ENCODE measurements at regions not wholly inside any gene's neighbourhood (a gene's known extent, or its start where the extent isn't known, plus 50 kb on each side); places are given as distances from the start of the nearest gene placed in this dataset.

DNA sequence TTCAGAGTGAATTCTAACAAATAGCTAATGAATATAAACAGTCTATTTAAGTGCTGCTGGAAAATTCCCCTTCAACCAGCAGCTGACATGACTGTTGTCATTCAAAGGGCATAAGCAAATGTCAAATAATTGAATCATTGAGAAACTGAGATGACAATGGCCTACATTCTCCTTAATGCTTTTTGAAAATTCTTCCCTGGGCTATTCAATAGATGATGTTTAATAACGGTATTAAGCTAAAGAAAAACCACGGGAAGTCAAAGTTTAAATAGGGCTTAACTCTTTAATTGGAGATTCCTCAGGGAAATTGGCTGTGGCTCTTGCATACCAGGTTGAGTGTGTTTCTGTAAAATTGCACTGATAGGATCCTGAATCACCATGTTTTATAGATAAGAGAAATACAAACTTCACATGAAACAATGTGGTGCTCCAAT is 77.0 kb downstream of the ARL4A start:
- no peak overlapping the region for H3K4me3 ChIP-seq (ENCODE audit: low read depth, poor library complexity, severe bottlenecking)
- no peak for TF ChIP-seq POLR2A (IDR thresholded peaks at IDR 0.05)
- TF ChIP-seq, protein P1, sequence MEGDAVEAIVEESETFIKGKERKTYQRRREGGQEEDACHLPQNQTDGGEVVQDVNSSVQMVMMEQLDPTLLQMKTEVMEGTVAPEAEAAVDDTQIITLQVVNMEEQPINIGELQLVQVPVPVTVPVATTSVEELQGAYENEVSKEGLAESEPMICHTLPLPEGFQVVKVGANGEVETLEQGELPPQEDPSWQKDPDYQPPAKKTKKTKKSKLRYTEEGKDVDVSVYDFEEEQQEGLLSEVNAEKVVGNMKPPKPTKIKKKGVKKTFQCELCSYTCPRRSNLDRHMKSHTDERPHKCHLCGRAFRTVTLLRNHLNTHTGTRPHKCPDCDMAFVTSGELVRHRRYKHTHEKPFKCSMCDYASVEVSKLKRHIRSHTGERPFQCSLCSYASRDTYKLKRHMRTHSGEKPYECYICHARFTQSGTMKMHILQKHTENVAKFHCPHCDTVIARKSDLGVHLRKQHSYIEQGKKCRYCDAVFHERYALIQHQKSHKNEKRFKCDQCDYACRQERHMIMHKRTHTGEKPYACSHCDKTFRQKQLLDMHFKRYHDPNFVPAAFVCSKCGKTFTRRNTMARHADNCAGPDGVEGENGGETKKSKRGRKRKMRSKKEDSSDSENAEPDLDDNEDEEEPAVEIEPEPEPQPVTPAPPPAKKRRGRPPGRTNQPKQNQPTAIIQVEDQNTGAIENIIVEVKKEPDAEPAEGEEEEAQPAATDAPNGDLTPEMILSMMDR (IDR thresholded peaks at IDR 0.05): no peak
- DNase-seq (ENCODE audit: low spot score in 2 of 2): no peak
- intact Hi-C loops (cut with DNase I; ENCODE audit: low total_unique reads): no loop called here
- WGBS, 2 donors: 56 to 69% methylated on average over 2 of the region's 2 CpGs

DNA sequence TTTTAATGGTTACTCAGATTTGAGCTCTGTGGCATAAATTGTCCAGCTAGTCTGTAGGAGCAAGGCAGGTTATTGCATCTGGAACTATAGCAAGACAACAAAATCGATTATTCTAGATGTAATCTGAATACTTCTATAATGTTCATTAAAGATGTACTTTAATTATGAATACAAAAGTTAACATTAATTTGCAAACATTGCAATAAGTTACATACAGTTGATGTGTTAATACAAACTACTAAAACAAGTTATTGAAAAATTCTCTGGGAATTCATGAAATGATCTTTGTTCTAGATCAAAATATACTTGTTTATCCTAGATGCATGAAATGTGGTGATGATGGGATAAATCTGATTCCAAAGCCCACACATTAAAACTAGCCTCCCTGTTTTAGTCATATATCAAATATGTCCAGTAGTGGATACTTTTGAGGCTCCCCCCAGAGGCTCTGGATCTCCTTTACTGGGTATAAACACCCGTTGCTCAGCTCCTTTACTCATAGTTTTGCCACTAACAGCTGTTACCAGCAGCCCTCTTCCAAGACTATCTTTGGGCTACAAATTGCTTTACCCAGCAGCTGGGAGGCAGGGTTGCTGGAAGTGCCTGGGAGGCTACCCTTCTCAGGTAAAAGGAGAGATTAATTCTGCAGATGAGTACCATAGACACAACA is 78.1 kb downstream of the ARL4A start:
- DNase-seq (ENCODE audit: low spot score in 2 of 2): no peak
- TF ChIP-seq, protein P1 (IDR thresholded peaks at IDR 0.05): no peak
- TF ChIP-seq POLR2A (IDR thresholded peaks at IDR 0.05): no peak
- intact Hi-C loops (cut with DNase I; ENCODE audit: low total_unique reads): no loop called here
- H3K4me3 ChIP-seq (ENCODE audit: low read depth, poor library complexity, severe bottlenecking): no peak overlapping the region
- 70 to 77% methylated on average over 2 of the region's 2 CpGs for WGBS, 2 donors

DNA sequence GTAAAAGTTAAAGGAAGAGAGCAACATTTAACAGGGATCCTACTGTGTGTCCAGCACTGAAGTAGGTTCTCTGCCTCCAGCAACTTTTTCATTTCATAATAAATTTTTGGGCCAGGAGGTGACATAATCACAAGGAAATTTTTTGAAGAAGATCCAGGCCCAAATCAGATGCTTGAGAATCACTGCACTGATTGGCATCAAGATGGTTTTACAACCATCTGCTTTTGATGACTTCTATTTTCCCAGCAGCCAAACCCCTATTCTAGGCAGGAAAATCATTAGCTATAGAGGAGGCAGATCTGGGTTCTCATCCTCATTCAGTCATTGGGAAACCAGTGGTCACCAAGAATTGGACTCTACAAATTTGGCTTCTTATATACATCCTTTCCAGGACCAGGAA is 79.0 kb downstream of the ARL4A start:
- TF ChIP-seq, protein P1 (IDR thresholded peaks at IDR 0.05): no peak
- no peak for TF ChIP-seq POLR2A (IDR thresholded peaks at IDR 0.05)
- no peak overlapping the region for H3K4me3 ChIP-seq (ENCODE audit: low read depth, poor library complexity, severe bottlenecking)
- DNase-seq (ENCODE audit: low spot score in 2 of 2): no peak
- intact Hi-C loops (cut with DNase I; ENCODE audit: low total_unique reads): no loop called here

DNA sequence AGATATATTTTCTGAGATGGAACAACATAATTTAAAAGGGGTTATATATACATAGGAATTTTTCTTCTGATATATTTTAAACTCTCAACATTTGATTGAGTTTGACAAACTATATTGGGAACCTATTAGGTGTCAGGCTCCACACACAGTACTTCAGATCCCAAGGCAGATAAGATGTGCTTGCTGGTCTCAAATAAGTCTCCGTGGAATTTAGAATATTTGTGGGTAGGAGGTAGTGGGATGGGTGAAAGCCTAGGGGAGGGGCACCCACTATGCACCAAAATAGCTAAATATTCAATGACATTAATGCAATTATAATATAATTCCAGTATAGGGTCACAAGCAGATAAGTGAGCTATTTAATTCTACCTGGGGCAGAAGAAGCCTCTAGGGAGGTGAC is 81.5 kb downstream of the ARL4A start:
- 55 to 68% methylated on average over 1 of the region's 1 CpG for WGBS, 2 donors
- DNase-seq (ENCODE audit: low spot score in 2 of 2): no peak
- H3K4me3 ChIP-seq (ENCODE audit: low read depth, poor library complexity, severe bottlenecking): no peak overlapping the region
- TF ChIP-seq POLR2A (IDR thresholded peaks at IDR 0.05): no peak
- TF ChIP-seq, protein P1 (IDR thresholded peaks at IDR 0.05): no peak
- intact Hi-C loops (cut with DNase I; ENCODE audit: low total_unique reads): no loop called here

DNA sequence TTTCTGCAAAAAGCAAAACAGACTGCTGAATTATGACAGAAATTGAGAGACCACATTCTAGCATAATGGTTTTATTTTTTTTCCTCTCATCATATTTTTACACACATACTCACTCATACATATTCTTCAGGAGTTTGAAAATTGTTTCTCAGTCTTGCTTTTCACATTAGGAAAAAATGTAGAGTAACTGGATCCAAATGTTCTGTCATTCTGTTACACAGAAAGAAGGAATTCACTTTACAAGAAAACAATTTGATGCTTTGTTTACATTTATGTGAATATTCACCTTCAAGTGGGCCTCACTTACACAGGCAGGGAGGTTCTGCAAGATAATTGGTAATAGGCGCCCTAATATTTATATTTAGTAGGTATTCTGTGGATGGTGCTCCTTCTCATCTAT is 82.0 kb downstream of the ARL4A start:
- 73 to 83% methylated on average over 1 of the region's 1 CpG for WGBS, 2 donors
- intact Hi-C loops (cut with DNase I; ENCODE audit: low total_unique reads): no loop called here
- H3K4me3 ChIP-seq (ENCODE audit: low read depth, poor library complexity, severe bottlenecking): no peak overlapping the region
- TF ChIP-seq, protein P1 (IDR thresholded peaks at IDR 0.05): no peak
- no peak for TF ChIP-seq POLR2A (IDR thresholded peaks at IDR 0.05)
- no peak for DNase-seq (ENCODE audit: low spot score in 2 of 2)
